ENCODE measurements at regions not wholly inside any gene's neighbourhood (a gene's known extent, or its start where the extent isn't known, plus 50 kb on each side); places are given as distances from the start of the nearest gene placed in this dataset.

GRCh38 chr3:150055332-150055731 lies 84.6 kb upstream of the PFN2 start:
- intact Hi-C loops (cut with micrococcal nuclease) (no loop called here), in situ Hi-C loops (cut with MboI) (no loop called here)
- Histone ChIP-seq H3K9me1 (ENCODE audit: control insufficient read depth, insufficient read depth, low read length) (no peaks in the 10 kb centered on the region), H3K27ac (ENCODE audit: extremely low read depth, low read depth, low read length) (no peak overlapping the region), H3K27me3 (ENCODE audit: control insufficient read depth in 2 of 2, insufficient read depth in 2 of 2, low read length in 2 of 2) (peaks cover 10 to 15% of the 10 kb centered on the region in 2 experiments; a peak in 4 of 5 replicates), H3K4me2 (ENCODE audit: insufficient read depth, low read length) (no peak overlapping the region), H2AFZ (ENCODE audit: low read depth, low read length) (no peak overlapping the region), H3K36me3 (ENCODE audit: control insufficient read depth, insufficient read depth, low read length) (no peaks in the 10 kb centered on the region), H3K9me3 (replicated peaks; ENCODE audit: control insufficient read depth, insufficient read depth, low read depth, low read length) (no peaks in the 10 kb centered on the region), H3K9ac (ENCODE audit: insufficient read depth in 1 of 2, low read depth in 2 of 2, low read length in 2 of 2) (no peak overlapping the region), H3K79me2 (ENCODE audit: control insufficient read depth, insufficient read depth, low read length) (no peaks in the 10 kb centered on the region), H3K4me1 (replicated peaks in 1 of 2; ENCODE audit: control insufficient read depth in 2 of 2, insufficient read depth in 2 of 2, low read length in 2 of 2) (peaks cover 1 to 4% of the 10 kb centered on the region in 2 experiments; a peak in 2 of 5 replicates), H3K4me3 (no peak overlapping the region), H4K20me1 (replicated peaks; ENCODE audit: control insufficient read depth, insufficient read depth, low read length) (no peaks in the 10 kb centered on the region)
- CTCF ChIA-PET (ENCODE audit: low intra/inter-chr PET ratio) = no interaction called here
- no peak for ATAC-seq
- FAIRE-seq = no peak
- no peak for TF ChIP-seq ZNF121 (CRISPR knock-in tag; conservative IDR thresholded peaks at IDR 0.05)
- TF ChIP-seq NFRKB (IDR thresholded peaks at IDR 0.05; ENCODE audit: low read depth) = no peak
- TF ChIP-seq ARID2 (IDR thresholded peaks at IDR 0.05) = no peak
- no peak for TF ChIP-seq RBM22 (IDR thresholded peaks at IDR 0.05; ENCODE audit: low read depth, low read length, poor library complexity, severe bottlenecking)
- TF ChIP-seq THRB (CRISPR knock-in tag; conservative IDR thresholded peaks at IDR 0.05) = no peak
- TF ChIP-seq KLF1 (tag; IDR thresholded peaks at IDR 0.05) = no peak
- no peak for TF ChIP-seq RBM25 (IDR thresholded peaks at IDR 0.05; ENCODE audit: low read depth, low read length, severe bottlenecking)
- no peak for TF ChIP-seq RBM15 (IDR thresholded peaks at IDR 0.05; ENCODE audit: insufficient read depth, low read length)
- no peak for TF ChIP-seq CHD1 (IDR thresholded peaks at IDR 0.05; ENCODE audit: low read length)
- TF ChIP-seq IFI16 (CRISPR knock-in tag; IDR thresholded peaks at IDR 0.05) = no peak
- TF ChIP-seq ASH1L (IDR thresholded peaks at IDR 0.05; ENCODE audit: borderline replicate concordance, low read depth, partially characterized antibody) = no peak
- TF ChIP-seq JUND (IDR thresholded peaks at IDR 0.05; ENCODE audit: borderline replicate concordance, low read depth, low read length) = no peak
- TF ChIP-seq JUND (tag; IDR thresholded peaks at IDR 0.05; ENCODE audit: borderline replicate concordance, low read depth, low read length) = no peak
- no peak for TF ChIP-seq ZFP36 (IDR thresholded peaks at IDR 0.05; ENCODE audit: low read depth, low read length, partially characterized antibody)
- TF ChIP-seq, protein P1, sequence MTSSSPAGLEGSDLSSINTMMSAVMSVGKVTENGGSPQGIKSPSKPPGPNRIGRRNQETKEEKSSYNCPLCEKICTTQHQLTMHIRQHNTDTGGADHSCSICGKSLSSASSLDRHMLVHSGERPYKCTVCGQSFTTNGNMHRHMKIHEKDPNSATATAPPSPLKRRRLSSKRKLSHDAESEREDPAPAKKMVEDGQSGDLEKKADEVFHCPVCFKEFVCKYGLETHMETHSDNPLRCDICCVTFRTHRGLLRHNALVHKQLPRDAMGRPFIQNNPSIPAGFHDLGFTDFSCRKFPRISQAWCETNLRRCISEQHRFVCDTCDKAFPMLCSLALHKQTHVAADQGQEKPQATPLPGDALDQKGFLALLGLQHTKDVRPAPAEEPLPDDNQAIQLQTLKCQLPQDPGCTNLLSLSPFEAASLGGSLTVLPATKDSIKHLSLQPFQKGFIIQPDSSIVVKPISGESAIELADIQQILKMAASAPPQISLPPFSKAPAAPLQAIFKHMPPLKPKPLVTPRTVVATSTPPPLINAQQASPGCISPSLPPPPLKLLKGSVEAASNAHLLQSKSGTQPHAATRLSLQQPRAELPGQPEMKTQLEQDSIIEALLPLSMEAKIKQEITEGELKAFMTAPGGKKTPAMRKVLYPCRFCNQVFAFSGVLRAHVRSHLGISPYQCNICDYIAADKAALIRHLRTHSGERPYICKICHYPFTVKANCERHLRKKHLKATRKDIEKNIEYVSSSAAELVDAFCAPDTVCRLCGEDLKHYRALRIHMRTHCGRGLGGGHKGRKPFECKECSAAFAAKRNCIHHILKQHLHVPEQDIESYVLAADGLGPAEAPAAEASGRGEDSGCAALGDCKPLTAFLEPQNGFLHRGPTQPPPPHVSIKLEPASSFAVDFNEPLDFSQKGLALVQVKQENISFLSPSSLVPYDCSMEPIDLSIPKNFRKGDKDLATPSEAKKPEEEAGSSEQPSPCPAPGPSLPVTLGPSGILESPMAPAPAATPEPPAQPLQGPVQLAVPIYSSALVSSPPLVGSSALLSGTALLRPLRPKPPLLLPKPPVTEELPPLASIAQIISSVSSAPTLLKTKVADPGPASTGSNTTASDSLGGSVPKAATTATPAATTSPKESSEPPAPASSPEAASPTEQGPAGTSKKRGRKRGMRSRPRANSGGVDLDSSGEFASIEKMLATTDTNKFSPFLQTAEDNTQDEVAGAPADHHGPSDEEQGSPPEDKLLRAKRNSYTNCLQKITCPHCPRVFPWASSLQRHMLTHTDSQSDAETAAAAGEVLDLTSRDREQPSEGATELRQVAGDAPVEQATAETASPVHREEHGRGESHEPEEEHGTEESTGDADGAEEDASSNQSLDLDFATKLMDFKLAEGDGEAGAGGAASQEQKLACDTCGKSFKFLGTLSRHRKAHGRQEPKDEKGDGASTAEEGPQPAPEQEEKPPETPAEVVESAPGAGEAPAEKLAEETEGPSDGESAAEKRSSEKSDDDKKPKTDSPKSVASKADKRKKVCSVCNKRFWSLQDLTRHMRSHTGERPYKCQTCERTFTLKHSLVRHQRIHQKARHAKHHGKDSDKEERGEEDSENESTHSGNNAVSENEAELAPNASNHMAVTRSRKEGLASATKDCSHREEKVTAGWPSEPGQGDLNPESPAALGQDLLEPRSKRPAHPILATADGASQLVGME (CRISPR knock-in tag; IDR thresholded peaks at IDR 0.05) = no peak
- no peak for DNase-seq (ENCODE audit: extremely low read depth in 1 of 4, low spot score in 3 of 4)
- no TSS peak for BruUV-seq (replicated peaks)
- POLR2A ChIA-PET = interaction anchor here (0.6 kb wide), 1 partner anchor 77 kb away, joined by 3 read pairs; no protein-coding TSS in a partner anchor
- 2% methylated on average over 6 of the region's 6 CpGs for WGBS (ENCODE audit: insufficient coverage, low coverage, missing lambda C conversion rate)
